Colonic mucosa (tissue), 4 donors: ENCODE measurements at regions not wholly inside any gene's neighbourhood (a gene's known extent, or its start where the extent isn't known, plus 50 kb on each side); places are given as distances from the start of the nearest gene placed in this dataset.

Source experiments
- DNase-seq: peaks from one replicate; pipeline ENCODE4 v3.0.0-alpha.2; 2020
- H3K27ac ChIP-seq: fragments of 200-600 bp; one replicate; pipeline ENCODE4 v1.8.0; 2021
- H3K27me3 ChIP-seq: fragments of 200-600 bp; one replicate; pipeline ENCODE4 v1.8.0; 2021
- H3K36me3 ChIP-seq: fragments of 200-600 bp; one replicate; pipeline ENCODE4 v1.8.0; 2021
- H3K4me1 ChIP-seq: fragments of 200-600 bp; one replicate; pipeline ENCODE4 v1.8.0; 2021; ENCODE audit warnings: mild to moderate bottlenecking
- H3K4me3 ChIP-seq: fragments of 200-600 bp; one replicate; pipeline ENCODE4 v1.8.0; 2021
- H3K9ac ChIP-seq, 2 donors: one replicate each; pipeline ENCODE4 v1.7.0; 2013; ENCODE audit warnings: control low read depth in 2 of 2, low read depth in 2 of 2, low read length in 2 of 2
- H3K9me3 ChIP-seq: fragments of 200-600 bp; one replicate; pipeline ENCODE4 v1.8.0; 2021
- CTCF ChIP-seq: fragments of 200-600 bp; IDR thresholded peaks from one replicate; pipeline ENCODE4 v1.8.0; 2022; ENCODE audit warnings: antibody characterized with exemption, mild to moderate bottlenecking
- intact Hi-C: fragments of 100-400 bp; cut with DNase I; formaldehyde crosslinking; loops from one replicate; pipeline ENCODE4 v1.14.1; 2022
- donor health status: healthy.
- donor health status: DM: no; HTN: no; CAD: no.
- donor health status: DM: no; HTN: no; CAD: no.

- intact Hi-C loops, result no loop called here
- no peak overlapping the region for H3K27ac ChIP-seq
- TF ChIP-seq CTCF, result no peak
- no peaks in the 10 kb centered on the region for H3K4me1 ChIP-seq
- no peaks in the 10 kb centered on the region for H3K9me3 ChIP-seq
- no peaks in the 10 kb centered on the region for H3K36me3 ChIP-seq
- H3K4me3 ChIP-seq, result no peak overlapping the region
- no peaks in the 10 kb centered on the region for H3K27me3 ChIP-seq
- DNase-seq, result no peak
- no peak overlapping the region for H3K9ac ChIP-seq
These were observed 113.8 kb upstream of the CDH6 start for GRCh38 chr5:31079668-31080067.

- no peaks in the 10 kb centered on the region for H3K36me3 ChIP-seq
- no peak for TF ChIP-seq CTCF
- no peaks in the 10 kb centered on the region for H3K9me3 ChIP-seq
- no peak overlapping the region for H3K4me3 ChIP-seq
- H3K4me1 ChIP-seq, result no peaks in the 10 kb centered on the region
- H3K27me3 ChIP-seq, result no peaks in the 10 kb centered on the region
- intact Hi-C loops, result no loop called here
- H3K9ac ChIP-seq, result no peak overlapping the region
- H3K27ac ChIP-seq, result no peak overlapping the region
- DNase-seq, result no peak
These were observed 114.5 kb upstream of the CDH6 start for GRCh38 chr5:31078956-31079355.

- H3K9ac ChIP-seq, result no peak overlapping the region
- H3K27ac ChIP-seq, result no peak overlapping the region
- H3K9me3 ChIP-seq, result no peaks in the 10 kb centered on the region
- no peaks in the 10 kb centered on the region for H3K27me3 ChIP-seq
- no peak for DNase-seq
- H3K4me3 ChIP-seq, result no peak overlapping the region
- no peak for TF ChIP-seq CTCF
- no peaks in the 10 kb centered on the region for H3K4me1 ChIP-seq
- intact Hi-C loops, result no loop called here
- no peaks in the 10 kb centered on the region for H3K36me3 ChIP-seq
These were observed 117.5 kb upstream of the CDH6 start for GRCh38 chr5:31075981-31076380.

- no peaks in the 10 kb centered on the region for H3K4me1 ChIP-seq
- H3K4me3 ChIP-seq, result no peak overlapping the region
- no peak for DNase-seq
- H3K27ac ChIP-seq, result no peak overlapping the region
- H3K9ac ChIP-seq, result no peak overlapping the region
- TF ChIP-seq CTCF, result no peak
- H3K9me3 ChIP-seq, result no peaks in the 10 kb centered on the region
- intact Hi-C loops, result no loop called here
- H3K36me3 ChIP-seq, result no peaks in the 10 kb centered on the region
- no peaks in the 10 kb centered on the region for H3K27me3 ChIP-seq
These were observed 125.2 kb upstream of the CDH6 start for GRCh38 chr5:31068287-31068686.

GRCh38 chr5:31066655-31067328 lies 126.7 kb upstream of the CDH6 start:
- H3K4me3 ChIP-seq, result no peak overlapping the region
- H3K27ac ChIP-seq, result no peak overlapping the region
- H3K4me1 ChIP-seq, result no peaks in the 10 kb centered on the region
- H3K27me3 ChIP-seq, result no peaks in the 10 kb centered on the region
- intact Hi-C loops, result no loop called here
- no peak overlapping the region for H3K9ac ChIP-seq
- no peaks in the 10 kb centered on the region for H3K9me3 ChIP-seq
- no peak for TF ChIP-seq CTCF
- no peaks in the 10 kb centered on the region for H3K36me3 ChIP-seq
- DNase-seq, result no peak
